HG02678 (cell line): ENCODE measurements at regions not wholly inside any gene's neighbourhood (a gene's known extent, or its start where the extent isn't known, plus 50 kb on each side); places are given as distances from the start of the nearest gene placed in this dataset.

Experiments
- ATAC-seq: cut with Tn5 transposase; IDR thresholded peaks from one replicate; pipeline ENCODE4 v1.9.1; 2021; ENCODE audit warnings: mild to moderate bottlenecking, moderate library complexity; ENCODE audit not compliant: unreplicated experiment

DNA sequence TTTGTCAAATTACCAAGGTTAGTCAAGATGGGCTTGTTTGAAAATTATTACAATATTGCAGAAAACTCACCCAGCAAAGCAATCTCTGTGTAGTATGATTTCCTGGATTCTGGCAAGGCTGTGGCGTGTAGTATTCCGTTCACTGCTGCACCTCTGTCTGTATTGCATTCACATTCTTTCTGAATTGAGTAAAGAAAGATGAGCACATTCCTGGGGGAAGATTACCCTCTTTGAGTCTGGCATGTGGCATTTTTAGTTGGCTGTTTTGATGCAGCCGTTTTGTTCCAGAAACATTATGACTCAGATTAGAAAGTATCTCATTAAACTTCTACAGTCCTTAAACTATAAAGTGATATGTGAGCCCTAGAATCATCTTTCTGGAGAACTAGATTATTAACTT is 197.7 kb downstream of the TENT4A start:
- no peak for ATAC-seq

DNA sequence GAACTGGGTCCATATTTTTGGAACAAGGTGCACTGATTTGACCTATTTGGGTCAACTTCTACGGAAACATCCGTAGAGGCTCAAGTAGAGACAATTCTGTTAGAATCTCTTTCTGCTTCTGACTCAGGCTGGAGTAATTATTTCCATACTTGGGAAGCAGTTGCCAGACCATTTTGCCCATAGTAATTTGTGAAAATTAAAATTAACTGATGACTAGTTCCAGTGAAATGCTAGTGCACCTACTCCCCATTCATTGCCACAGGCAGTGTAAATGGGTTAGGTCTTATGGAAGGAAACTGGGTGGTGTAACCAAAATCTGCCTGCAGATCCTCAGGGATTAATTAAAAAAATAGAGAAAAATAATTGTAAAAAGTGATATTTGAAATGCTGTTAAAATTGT is 201.1 kb downstream of the TENT4A start:
- ATAC-seq = no peak

DNA sequence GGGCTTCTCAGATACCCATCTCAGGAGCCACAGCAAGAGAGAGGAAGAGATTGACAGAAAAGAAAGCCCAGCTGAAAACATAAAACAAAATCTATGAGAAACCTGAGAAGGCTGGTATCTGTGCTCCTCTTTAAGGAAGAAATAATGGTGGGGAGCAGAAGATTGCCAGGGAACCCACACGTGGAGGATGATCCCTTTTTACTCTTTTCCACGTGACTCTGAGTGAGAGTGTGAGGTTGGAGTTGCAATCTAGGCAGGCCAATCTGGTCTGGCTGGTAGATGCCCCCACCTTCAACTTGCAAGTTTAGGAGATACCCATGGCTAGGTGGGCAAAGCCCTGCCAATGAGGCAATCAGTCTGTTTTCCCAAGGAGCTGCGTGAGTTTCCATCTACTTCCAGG is 202.3 kb downstream of the TENT4A start:
- no peak for ATAC-seq

DNA sequence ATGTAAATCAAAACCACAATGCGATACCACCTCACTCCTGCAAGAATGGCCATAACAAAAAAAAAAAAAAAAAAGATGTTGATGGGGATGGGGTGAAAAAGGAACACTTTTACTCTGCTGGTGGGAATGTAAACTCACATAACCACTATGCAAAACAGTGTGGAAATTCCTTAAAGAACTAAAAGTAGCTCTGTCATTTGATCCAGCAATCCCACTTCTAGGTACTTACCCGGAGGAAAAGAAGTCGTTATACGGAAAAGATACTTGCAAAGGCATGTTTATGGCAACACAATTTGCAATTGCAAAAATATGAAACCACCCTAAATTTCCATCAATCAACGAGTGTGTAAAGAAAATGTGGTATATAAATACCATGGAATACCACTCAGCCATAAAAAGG is 205.0 kb downstream of the TENT4A start:
- no peak for ATAC-seq

DNA sequence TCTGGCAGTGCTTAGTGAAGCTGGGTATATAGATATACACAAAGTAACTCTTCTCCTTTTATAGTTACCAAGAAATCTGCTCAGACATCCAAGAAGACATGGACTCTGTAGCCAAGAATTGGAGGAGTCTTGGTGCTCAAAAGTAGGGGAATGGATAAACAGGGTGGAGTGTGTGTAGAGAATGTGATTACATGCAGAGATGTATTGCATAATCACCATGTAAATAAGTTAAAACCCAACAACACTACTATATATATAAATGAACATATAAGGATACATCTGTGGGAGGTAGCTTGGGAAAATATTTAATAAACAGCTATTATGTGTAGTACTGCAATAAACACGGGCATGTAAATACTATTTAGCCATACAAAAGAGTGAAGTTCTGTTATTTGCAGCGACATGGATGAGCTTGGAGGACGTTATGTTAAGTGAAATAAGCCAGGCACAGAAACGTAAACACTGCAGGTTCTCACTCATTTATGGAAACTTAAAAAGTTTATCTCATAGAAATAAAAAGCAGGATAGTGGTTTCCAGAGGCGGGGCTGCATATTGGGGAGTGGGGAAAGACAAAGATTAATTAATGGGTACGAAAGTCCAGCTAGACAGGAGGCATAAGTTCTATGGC is 207.5 kb downstream of the TENT4A start:
- no peak for ATAC-seq

DNA sequence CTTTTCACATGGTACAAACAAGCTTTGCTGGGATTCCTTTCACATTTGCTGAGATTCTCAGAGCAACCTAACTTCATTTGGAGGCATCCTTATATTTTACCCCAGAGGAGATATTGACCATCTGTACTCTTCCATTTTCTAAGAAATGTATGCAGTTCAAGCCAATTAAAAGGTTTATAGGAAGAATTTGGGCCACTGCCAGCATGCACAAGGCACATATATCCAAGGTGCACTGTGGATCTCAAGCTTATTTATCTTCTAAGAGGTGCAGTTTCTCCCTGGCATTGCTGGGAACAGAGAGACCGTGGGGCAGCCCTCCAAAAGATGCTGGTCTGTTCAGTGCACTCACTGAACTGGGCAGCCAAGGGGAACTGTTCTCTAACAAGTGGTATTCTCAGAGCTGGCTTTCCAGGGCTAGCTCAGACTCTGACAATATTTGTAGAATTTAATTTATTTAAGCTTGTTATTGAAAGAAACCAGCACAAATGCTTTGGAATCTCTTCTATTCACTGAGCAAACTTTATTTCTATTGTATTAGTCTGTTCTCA is 213.3 kb downstream of the TENT4A start:
- no peak for ATAC-seq

DNA sequence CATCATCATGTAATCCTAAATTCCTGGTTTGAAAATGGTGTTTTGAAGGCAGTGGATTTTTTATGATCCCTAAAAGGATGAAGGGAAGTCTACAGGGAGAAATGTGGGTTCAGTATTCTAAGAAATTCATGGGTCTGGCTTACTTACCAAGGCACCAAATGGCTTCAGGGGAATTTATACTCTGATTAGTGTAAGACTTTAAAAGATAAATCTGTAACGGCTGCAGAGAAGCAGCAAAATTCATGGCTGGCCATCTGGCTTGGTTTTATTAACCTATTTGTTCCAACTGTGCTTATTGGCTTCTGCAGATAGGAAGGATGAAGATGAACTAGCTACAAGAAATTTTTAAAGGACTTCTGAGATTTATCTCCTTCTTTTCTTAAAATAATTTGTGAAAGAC is 222.8 kb downstream of the TENT4A start:
- no peak for ATAC-seq

DNA sequence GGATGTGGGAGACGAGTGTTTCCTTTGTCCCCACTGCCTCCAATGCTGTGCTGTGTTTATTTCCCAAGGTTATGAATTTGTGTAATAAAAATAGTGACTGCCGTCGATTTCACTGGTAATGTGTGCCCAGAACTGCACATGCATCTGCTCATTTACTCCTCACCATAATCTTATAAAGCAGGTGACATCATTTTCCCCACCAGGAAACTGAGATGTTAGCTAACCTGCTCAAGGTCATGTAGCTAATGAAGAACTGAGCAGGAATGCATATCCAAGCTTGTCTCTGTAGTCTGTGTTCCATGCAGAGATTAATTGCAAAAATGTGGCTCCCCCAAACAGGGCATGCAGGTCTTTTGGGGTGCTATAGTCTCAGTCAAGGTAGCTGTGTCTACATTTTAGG is 224.4 kb downstream of the TENT4A start:
- no peak for ATAC-seq

DNA sequence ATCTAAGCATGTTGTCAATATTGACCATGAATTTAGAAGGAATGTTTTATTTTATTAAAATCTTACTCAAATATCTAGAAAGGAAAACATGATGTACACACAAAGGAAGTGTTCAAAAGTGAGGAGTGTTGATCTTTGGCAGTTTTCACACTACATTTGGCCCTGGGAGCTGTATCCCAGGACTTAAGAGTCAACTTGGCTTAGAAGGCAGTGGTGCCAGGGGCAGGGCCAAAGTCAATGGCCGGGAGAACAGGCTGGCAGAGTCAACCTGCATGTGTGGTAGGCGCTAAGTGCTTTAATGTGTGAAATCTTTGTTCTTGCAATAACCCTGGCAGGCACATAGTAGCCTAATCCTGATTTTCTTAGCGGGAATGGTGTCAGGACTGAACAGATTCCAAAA is 228.4 kb downstream of the TENT4A start:
- no peak for ATAC-seq

DNA sequence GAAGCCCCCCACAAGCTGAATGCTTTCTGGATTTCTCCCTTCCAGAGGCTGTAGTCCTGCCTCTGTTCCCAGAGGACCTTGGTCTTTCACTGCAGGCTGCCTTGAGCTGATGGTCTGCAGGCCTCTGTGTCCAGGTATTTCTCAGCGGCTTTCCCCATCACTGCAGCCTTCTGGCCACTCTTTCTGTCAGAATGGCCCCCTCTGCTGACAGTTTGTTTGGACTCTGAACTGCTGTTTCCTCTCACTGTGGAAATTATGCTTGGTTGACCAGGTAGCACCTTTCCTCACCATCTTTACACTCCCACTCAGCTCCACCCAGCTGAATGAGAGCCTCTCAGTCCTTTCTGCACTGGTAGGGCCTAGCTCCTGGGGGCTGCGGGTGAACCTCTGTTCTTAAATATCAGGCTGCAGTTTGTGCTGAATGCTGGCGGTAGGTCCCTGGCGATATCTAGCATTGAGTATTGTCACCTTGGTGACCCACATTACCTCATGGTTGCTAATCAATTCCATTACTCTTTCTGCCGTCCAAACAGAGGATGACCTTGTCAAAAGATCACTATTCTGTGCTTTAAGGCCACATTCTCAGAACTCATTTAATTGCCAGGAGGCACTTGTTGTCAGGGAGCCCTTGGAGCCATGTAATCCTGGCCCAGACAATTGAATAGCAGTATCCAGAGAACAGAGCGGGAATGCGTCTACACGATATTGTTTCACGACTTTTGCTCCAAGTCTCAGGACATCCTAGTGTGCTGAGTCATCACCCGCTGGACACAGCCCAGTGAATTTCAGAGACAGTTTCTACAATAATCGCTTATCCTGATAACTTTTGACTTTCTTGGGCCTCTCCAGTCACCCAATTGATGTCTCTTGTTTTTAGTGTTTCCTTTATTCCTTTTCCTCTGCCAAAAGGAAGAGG is 230.2 kb downstream of the TENT4A start:
- ATAC-seq = no peak

DNA sequence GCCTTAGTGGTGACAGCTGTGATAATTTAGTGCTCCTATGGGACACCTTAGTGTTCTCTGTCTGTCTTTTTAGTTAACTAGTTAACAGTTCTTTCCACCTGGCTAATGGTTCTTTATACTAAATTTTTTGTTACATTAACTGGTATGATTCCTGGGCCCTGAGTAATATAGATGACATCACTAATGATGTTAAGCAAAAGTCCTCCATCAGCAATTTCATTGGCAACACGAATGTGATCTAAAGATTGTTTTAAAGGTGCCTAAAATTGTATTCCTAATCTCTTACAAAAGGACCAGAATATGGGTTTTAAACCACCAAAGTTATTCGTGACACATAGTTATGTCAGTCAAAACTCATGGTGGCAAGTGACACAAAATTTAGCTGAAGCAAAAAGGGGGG is 235.3 kb downstream of the TENT4A start:
- ATAC-seq = no peak

DNA sequence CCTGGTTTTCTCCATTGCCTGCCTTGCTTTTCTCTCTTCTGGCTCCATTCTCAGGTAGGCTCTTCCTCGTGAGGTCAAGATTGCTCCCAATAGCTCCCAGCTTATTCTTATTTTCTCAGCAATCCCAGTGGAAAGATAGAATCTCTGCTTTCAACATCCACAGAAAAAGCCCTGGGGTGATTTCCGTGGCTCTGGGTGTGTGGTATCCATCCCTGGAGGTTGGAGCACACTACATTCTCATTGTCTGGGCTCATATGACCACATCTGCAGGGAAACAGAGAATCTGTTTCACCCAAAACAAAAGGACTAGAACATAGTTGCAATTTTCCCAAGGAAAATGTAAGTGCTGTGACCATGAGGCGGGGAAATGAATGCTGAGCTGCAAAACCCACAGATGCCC is 236.0 kb downstream of the TENT4A start:
- ATAC-seq = no peak

DNA sequence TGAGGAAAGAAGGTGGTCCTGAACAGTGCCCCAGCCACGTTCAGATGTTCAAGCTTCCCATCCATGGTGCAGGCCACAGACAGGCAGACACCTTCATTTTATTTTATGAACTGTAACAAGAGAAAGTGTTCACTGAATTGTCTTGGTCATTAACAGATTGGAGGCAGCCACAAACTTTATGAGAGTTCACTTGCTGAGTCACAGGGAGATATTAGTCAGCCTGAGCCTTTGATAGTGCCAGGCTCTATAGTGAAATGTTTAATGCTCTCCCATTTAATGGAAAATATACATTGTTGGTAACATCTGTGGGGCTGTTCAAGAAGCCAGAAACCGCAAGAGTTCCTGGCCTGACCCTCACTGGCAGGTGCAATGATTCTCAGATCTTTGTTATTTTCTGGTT is 237.0 kb downstream of the TENT4A start:
- ATAC-seq = no peak

DNA sequence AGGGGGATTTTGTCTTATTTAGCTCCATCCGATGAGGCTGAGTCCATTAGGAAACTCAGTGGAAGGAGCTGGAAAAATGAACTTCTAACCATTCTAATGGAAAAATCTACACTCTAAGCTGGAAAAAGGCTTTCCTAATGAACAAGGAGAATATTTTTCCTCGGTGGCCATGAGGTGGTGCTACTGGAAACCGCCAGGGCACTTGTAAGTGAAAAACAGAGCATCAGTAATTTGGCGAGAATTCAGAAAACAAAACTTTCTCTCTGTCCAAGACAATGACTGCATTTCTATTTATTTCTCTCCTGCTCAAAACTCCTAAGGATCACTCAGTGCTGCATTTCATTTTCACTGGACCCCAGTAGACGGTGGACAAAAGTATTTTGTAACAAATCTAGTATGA is 237.6 kb downstream of the TENT4A start:
- no peak for ATAC-seq

DNA sequence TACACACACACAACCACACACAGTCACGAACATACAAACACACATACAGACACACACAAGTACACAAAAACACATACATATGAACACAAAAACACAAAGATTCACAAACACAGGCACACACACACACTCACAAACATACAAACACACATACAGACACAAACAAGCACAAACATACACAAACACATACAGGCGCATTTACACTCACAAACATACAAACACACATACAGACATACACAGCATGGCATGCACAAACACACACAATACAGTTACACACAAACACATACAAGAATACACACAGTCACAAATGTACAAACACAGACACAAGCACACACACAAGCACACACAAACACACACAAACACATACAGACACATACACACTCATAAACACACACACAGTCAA is 247.9 kb downstream of the TENT4A start:
- no peak for ATAC-seq

DNA sequence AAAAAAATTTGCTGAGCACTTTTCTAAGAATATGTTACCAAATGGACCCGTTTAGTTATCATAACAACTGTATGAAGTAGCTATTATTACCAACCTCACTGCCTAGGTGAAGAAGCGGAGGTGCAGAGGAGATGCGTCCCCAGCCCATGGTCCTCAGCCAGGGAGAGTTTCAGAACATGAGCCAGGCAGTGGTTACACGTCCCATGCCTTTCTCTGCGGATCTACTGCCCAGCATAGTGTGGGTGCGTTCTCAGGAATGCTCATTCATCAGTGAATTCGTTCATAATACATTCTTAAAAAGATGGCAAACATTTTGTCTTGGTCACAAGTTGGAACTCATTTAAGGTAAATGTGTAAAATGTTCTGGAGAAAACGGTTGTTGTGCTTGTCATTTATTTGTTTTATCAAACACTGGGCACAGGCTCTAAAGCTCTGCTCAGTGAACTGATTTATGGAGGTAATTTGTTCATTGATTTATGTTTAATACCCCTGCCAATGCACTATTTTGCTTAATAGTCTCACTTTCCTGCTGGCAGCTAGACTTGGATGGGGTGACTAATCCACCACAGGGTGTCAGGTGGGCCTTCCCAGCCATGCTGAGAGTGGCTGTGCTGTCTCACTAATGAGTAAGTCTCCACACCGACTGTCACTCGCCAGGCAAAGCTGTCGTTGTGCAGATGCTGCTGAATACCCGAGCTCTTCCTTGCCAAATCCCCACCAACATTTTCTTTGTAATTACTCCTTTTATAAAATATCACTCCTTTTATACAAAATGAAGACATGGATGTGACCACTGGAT is 248.8 kb downstream of the TENT4A start:
- no peak for ATAC-seq

DNA sequence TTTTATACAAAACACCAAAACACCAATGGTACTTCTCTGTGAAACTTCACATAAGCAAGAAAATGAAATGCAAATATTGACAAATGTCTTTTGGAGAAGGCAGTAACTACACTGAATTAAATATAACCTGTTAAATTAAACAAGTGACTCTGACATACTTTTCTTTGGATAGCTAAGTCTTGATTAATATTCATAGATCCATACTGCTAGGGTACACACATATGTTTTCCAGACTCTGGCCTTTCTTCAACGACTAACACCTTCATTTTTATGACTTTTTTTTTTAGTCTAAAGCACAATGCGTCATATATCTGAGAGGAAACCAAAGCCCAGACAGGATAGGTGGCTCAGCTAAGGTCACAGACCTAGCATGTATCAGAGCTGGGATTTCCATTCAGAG is 263.7 kb downstream of the TENT4A start:
- no peak for ATAC-seq

DNA sequence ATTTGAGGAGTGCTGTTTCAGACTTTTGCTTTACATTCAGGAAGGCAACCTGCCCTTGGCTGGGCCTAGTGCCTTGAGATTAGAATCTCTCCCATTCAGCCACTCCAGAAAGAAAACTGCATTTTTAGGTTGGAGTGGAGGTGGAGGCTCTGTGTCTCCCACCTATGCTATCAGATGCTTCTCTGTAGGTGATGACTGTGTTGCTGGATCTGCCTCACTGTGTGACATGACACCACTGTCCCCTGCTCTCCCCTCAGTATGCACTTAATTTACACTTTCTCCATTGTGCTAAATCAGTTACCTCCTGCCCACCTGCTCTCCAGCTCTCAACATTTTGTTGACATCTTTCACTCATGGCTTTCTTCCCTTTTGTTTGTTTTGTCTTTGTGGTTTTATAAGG is 265.8 kb downstream of the TENT4A start:
- no peak for ATAC-seq

DNA sequence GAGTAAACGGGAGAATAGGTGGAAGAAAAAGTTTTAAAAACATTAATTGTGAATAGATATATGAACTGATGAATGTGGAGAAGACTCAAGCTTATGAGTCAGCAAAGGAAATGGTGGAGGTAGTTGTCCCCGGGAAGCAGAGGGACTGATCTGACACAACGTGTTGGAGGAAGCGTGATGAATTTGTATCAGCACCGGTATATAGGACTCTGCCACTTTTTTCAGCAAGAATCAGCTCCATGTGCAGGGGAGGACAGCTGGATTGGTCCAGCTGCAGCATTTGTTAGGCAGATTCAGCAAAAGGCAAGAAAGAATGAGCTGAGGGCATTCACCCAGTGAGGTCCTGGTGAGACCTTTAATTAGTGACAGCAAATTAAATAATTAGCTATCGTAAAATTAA is 276.0 kb downstream of the TENT4A start:
- ATAC-seq = no peak

DNA sequence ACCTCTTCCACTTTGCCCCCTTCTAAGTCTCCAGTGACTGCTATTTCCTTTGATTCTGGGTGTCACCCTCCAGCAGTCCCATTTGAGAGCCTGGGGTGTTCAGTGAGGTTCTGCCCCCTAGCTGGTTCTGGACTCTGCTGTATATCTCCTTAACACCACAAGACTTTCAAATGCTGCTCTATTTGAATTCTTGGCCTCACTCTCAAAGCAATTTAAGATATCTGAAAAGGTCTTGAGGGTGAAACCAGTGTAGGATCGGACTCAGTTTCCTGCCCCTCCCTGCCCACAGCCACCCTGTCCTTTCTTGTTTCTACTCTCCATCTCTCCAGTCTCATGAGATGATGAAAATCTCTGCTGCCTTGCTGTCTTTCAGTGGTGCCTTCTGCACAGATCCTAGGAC is 280.9 kb downstream of the TENT4A start:
- ATAC-seq = no peak

DNA sequence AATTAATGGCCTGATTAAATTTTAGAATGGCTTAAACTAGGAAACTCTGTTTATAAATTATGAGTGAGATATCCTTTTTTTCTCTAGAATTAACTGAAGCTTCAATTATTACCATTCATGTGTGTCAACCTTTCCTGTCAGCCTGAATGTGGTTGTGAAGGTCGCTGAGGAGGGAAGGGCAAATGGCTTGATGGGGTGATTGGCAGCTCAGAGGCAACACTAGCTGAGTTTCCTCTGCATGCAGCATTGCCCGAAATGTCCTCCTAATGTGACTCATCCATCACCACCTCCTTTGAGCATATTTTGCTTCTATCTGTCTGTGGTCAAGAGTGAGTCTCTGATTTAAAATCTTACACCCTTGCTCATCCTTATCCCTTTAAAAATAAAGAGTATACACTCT is 281.9 kb downstream of the TENT4A start:
- no peak for ATAC-seq

DNA sequence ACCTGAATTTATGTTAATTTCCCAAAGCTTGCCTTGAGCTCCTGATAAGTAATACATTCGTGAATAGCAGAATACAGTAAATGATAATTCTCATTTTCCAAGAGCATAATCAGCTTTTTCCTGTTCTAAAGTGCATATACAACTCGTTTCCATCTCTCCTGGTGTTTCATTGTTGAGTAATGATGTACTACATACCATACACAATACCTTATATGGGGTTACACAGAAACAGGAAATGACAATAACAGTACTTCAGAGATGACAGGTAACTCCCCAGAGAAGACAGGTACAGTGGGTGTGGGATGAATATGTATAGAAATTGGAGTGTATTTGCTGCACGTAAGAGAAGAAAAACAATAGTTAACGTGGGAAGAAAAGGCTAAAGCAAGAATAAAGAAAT is 287.1 kb downstream of the TENT4A start:
- ATAC-seq = no peak
